ENCODE measurements at regions not wholly inside any gene's neighbourhood (a gene's known extent, or its start where the extent isn't known, plus 50 kb on each side); places are given as distances from the start of the nearest gene placed in this dataset.
"Not testable (repeated sequence)": the region's sequence is repeated elsewhere in the genome, so short reads cannot be mapped to it uniquely, and the experiment has no call there.

- Histone ChIP-seq H3K4me1 (no peaks in the 10 kb centered on the region), H3K36me3 (no peaks in the 10 kb centered on the region), H3K27ac (replicated peaks) (no peak overlapping the region), H3K4me3 (no peak overlapping the region), H3K27me3 (ENCODE audit: low read depth) (peaks cover 9% of the 10 kb centered on the region), H3K9me3 (replicated peaks) (peaks cover 28% of the 10 kb centered on the region)
- no peak for DNase-seq
- intact Hi-C loops (cut with micrococcal nuclease) = no loop called here
- TF ChIP-seq, protein P1, sequence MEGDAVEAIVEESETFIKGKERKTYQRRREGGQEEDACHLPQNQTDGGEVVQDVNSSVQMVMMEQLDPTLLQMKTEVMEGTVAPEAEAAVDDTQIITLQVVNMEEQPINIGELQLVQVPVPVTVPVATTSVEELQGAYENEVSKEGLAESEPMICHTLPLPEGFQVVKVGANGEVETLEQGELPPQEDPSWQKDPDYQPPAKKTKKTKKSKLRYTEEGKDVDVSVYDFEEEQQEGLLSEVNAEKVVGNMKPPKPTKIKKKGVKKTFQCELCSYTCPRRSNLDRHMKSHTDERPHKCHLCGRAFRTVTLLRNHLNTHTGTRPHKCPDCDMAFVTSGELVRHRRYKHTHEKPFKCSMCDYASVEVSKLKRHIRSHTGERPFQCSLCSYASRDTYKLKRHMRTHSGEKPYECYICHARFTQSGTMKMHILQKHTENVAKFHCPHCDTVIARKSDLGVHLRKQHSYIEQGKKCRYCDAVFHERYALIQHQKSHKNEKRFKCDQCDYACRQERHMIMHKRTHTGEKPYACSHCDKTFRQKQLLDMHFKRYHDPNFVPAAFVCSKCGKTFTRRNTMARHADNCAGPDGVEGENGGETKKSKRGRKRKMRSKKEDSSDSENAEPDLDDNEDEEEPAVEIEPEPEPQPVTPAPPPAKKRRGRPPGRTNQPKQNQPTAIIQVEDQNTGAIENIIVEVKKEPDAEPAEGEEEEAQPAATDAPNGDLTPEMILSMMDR (IDR thresholded peaks at IDR 0.05; ENCODE audit: borderline replicate concordance) = no peak
Observed at GRCh38 chr3:67127254-67127653, 129.1 kb downstream of the KBTBD8 start.

GRCh38 chr3:67142432-67142831, 144.3 kb downstream of the KBTBD8 start:
- intact Hi-C loops (cut with micrococcal nuclease) = no loop called here
- Histone ChIP-seq H3K36me3 (no peaks in the 10 kb centered on the region), H3K9me3 (replicated peaks) (peaks cover 27% of the 10 kb centered on the region), H3K4me3 (no peak overlapping the region), H3K4me1 (no peaks in the 10 kb centered on the region), H3K27ac (replicated peaks) (no peak overlapping the region), H3K27me3 (ENCODE audit: low read depth) (no peaks in the 10 kb centered on the region)
- DNase-seq = no peak
- TF ChIP-seq, protein P1 (IDR thresholded peaks at IDR 0.05; ENCODE audit: borderline replicate concordance) = no peak

DNA sequence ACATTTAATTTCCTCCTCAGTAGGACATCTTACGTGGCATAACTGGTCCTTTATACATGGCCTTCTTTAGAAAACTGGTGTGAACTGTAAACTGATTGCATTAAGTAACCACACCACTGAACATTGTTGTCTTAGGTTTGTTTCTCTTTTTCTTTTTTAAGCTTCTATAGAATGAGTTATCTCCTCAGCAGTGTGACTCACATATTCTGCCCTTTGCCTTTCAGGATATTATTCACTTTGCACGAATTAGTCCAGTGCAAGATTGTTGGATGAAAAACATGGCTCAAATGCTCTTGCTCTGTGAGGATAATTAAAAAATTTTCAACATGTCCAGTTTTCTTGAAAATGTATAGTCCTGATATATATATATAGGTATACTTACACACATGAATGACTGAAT, 147.6 kb downstream of the KBTBD8 start:
- H3K27me3 ChIP-seq (ENCODE audit: low read depth) = no peaks in the 10 kb centered on the region
- no peaks in the 10 kb centered on the region for H3K4me1 ChIP-seq
- peaks cover 4% of the 10 kb centered on the region for H3K9me3 ChIP-seq (replicated peaks)
- TF ChIP-seq, protein P1 (IDR thresholded peaks at IDR 0.05; ENCODE audit: borderline replicate concordance) = no peak
- no peaks in the 10 kb centered on the region for H3K36me3 ChIP-seq
- no peak for DNase-seq
- no peak overlapping the region for H3K27ac ChIP-seq (replicated peaks)
- no peak overlapping the region for H3K4me3 ChIP-seq
- intact Hi-C loops (cut with micrococcal nuclease) = no loop called here

DNA sequence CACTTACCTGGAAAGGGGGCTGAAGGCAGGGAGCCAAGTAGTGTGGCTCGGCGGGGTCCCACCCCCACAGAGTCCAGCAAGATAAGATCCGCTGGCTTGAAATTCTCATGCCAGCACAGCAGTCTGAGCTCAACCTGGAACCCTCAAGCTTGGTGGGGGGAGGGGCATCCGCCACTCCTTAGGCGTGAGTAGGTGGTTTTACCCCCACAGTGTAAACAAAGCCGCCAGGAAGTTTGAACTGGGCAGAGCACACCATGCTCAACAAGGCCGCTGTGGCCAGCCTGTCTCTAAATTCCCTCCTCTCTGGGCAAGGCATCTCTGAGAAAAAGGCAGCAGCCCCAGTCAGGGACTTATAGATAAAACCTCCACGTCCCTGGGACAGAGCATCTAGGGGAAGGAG, 156.3 kb downstream of the KBTBD8 start:
- Histone ChIP-seq H3K4me3 (no peak overlapping the region), H3K27ac (replicated peaks) (no peak overlapping the region), H3K36me3 (no peaks in the 10 kb centered on the region), H3K27me3 (ENCODE audit: low read depth) (no peaks in the 10 kb centered on the region), H3K4me1 (no peaks in the 10 kb centered on the region), H3K9me3 (replicated peaks) (peaks cover 47% of the 10 kb centered on the region)
- intact Hi-C loops (cut with micrococcal nuclease) = no loop called here
- TF ChIP-seq, protein P1 (IDR thresholded peaks at IDR 0.05; ENCODE audit: borderline replicate concordance) = no peak
- DNase-seq = no peak

GRCh38 chr3:67167481-67167880, 169.4 kb downstream of the KBTBD8 start:
- Histone ChIP-seq H3K9me3 (replicated peaks) (no peaks in the 10 kb centered on the region), H3K4me1 (no peaks in the 10 kb centered on the region), H3K27me3 (ENCODE audit: low read depth) (peaks cover 5% of the 10 kb centered on the region), H3K4me3 (no peak overlapping the region), H3K36me3 (no peaks in the 10 kb centered on the region), H3K27ac (replicated peaks) (no peak overlapping the region)
- TF ChIP-seq, protein P1 (IDR thresholded peaks at IDR 0.05; ENCODE audit: borderline replicate concordance) = no peak
- intact Hi-C loops (cut with micrococcal nuclease) = no loop called here
- no peak for DNase-seq

DNA sequence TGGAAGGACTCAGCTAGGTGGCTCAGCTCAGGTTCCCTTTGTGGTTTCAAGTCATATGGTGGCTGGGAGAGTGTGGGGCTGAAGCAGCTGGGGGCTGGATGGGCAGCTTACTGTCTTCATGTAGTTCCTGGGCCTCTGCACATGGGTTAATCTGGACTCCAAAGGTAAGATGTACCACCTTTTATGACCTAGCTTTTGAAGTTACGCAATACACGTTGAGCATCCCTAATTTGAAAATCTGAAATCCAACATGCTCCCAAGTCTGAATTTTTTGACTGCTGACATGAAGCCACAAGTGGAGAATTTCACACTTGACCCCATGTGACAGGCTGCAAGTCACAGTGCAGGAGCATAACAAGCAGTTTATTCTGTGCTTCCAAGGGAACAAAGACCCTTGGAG, 173.7 kb downstream of the KBTBD8 start:
- H3K4me1 ChIP-seq = no peaks in the 10 kb centered on the region
- H3K36me3 ChIP-seq = no peaks in the 10 kb centered on the region
- DNase-seq = no peak
- TF ChIP-seq, protein P1 (IDR thresholded peaks at IDR 0.05; ENCODE audit: borderline replicate concordance) = no peak
- H3K27ac ChIP-seq (replicated peaks) = no peak overlapping the region
- peaks cover 5% of the 10 kb centered on the region for H3K27me3 ChIP-seq (ENCODE audit: low read depth)
- no peak overlapping the region for H3K4me3 ChIP-seq
- H3K9me3 ChIP-seq (replicated peaks) = peaks cover 27% of the 10 kb centered on the region
- intact Hi-C loops (cut with micrococcal nuclease) = no loop called here

- intact Hi-C loops (cut with micrococcal nuclease); H3K27ac ChIP-seq (replicated peaks); H3K4me3 ChIP-seq; DNase-seq; H3K27me3 ChIP-seq (ENCODE audit: low read depth); H3K36me3 ChIP-seq; H3K4me1 ChIP-seq: not testable (repeated sequence)
- H3K9me3 ChIP-seq (replicated peaks) = peaks cover 27% of the 10 kb centered on the region
Observed at GRCh38 chr3:67173130-67173529, 175.0 kb downstream of the KBTBD8 start.
